GM20431 (cell line): ENCODE measurements at regions not wholly inside any gene's neighbourhood (a gene's known extent, or its start where the extent isn't known, plus 50 kb on each side); places are given as distances from the start of the nearest gene placed in this dataset.

Experiments used
- in situ Hi-C: fragments of 300-500 bp; cut with MseI, MboI; formaldehyde crosslinking; loops from one replicate; pipeline ENCODE4 v1.15.0; 2020; ENCODE audit warnings: low sequenced_read_pairs; ENCODE audit not compliant: unreplicated experiment

- in situ Hi-C loops: no loop called here
These were observed 111.9 kb upstream of the IGFBP3 start for GRCh38 chr7:46032942-46033341.

- in situ Hi-C loops: no loop called here
These were observed 111.3 kb upstream of the IGFBP3 start for GRCh38 chr7:46032353-46032752.

- in situ Hi-C loops: no loop called here
These were observed 108.1 kb upstream of the IGFBP3 start for GRCh38 chr7:46029111-46029704.

GRCh38 chr7:46028246-46028645 is 107.2 kb upstream of the IGFBP3 start:
- in situ Hi-C loops: no loop called here

- in situ Hi-C loops: no loop called here
These were observed 105.7 kb upstream of the IGFBP3 start for GRCh38 chr7:46026741-46027140.

GRCh38 chr7:46024263-46024916 is 103.3 kb upstream of the IGFBP3 start:
- in situ Hi-C loops: no loop called here

DNA sequence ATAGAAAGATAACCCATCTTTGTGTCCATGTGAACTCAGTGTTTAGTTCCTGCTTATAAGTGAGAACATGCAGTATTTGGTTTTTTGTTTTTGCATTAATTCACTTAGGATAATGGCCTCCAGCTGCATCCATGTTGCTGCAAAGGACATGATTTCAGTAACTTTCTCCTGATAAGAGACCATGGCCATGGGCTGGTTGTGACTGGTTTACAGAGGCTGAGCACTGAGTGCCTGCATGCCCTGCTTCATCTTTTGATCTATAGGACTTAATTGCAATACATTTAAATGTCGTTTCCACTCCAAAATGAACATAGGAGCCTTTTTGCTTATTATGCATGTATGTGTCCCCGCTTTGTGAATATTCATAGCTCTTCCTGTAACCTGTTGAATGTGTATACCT is 101.3 kb upstream of the IGFBP3 start:
- in situ Hi-C loops: no loop called here

DNA sequence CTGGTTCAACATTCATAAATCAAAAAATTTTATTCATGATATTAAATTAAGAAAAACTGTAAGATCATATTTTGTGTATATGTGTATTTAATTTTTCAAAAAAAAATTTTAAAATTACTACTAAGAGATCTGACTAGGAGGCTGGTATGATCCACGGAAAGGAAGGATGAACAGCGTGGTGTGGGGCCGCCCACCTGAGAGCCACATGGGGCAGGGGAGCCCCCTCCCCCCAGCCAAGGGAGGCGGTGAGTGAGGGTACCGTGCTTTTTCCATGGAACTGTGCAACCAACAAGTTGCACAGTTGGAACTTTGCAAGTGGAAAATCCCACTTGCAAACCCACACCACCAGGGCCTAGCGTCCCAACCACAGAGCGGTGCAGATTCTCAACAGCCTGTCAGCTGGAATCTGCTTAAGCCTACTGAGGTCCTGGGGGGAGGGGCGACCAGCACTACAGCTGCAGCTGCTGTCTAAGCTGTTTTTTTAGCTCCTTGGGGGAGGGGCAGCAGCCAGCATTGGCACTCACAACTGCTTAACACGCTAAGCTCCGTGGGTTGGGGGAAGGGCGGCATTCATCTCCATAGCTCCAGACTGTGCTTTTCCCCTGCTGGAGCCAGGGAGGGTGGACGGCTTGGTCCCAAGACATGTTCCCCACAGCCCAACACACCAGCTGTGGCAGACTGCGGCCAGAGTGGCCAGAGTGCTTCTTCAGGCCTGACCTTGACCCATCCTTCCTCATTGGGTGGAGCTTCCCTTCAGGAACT is 94.2 kb upstream of the IGFBP3 start:
- in situ Hi-C loops: no loop called here

DNA sequence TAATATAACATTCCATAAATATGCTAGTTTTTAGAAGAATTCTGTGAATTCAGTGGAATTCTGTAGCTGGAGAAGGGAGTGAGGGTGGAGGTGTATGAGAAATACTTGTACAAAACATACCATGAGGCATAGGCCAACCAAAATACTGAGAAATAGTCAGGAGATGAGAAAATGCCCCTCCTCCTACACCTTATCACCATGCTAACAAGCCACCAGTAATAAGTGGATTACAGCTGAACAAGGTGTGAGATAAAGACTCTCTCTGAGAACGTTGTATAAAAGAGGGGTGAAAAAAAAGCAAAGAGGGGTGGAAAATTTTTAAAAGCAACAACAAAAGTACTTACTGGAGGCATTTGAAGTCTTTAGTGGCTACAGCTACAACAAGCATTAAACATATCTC is 90.4 kb upstream of the IGFBP3 start:
- in situ Hi-C loops: no loop called here

DNA sequence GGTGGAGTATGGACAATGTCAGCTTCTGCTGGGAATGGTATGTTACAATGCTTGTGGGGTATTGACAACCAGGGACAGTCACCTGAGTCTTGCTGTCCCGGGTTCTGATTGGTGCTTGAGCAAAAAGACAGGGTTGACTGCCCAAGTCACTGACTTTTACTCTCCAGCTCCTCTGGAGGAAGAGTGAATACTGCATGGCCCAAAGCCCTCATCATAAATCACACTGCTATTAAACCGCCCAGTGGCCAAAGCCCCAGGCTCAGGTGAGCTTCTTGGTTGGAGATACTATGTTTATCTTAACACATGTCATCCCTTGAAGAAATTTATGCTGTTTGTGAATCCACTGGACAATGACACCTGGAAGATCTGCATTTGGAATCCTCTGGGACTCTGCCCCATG is 90.0 kb upstream of the IGFBP3 start:
- in situ Hi-C loops: no loop called here

GRCh38 chr7:46009211-46009610 is 88.1 kb upstream of the IGFBP3 start:
- in situ Hi-C loops: no loop called here

GRCh38 chr7:46007990-46008643 is 87.0 kb upstream of the IGFBP3 start:
- in situ Hi-C loops: no loop called here

DNA sequence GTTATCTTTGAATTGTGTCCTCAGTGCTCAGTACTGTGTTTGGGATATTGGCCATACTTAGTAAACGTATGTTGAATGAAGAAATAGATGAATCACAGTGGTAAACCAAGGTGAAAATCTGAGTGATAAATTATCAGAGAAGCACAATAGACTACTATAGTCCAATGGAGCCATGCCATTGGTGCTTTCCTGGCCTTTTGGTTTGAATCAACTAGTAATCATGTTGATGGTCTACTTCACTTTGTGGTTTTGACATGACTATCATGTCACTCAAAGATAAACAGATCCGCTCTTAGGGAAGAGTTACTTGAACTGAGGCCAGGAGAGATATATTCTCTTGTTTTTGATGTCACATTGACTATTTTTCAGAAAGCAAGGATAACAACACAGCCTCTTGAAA is 86.1 kb upstream of the IGFBP3 start:
- in situ Hi-C loops: no loop called here

DNA sequence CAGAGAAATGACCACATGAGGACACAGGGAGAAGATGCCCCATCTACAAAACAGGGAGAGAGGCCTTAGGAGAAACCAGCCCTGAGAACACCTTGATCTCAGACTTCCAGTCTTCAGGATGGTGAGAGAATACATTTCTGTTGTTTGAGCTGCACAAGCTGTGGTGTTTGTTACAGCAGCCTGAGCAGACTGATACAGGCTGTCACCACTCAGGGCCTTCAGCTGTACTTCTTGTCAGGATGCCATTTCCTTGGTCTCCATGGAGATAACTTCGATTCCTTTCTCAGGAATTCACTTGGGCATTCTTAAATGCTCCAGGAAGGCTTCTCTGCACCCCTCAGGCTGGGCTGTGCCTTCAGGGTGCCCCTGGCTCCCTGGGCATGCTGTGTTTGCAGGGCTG is 85.7 kb upstream of the IGFBP3 start:
- in situ Hi-C loops: no loop called here

DNA sequence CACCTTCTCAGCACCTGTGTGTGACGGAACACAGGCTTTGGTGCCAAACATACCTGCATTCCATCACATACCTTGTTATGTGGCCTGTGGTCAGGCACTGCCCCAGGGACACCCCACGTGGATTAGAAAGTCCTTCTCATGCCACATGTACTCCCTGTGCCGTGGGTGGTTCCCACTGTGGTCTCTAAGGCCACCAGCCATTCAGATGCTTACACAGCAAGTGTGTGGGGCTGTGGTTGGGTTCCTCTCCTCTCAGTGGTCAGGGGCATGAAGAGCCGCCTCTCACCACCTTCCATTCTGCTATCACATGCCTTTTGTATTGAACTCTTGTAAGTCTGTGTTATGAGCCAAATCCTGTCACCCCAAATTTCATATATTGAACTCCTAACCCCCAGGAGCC is 85.1 kb upstream of the IGFBP3 start:
- in situ Hi-C loops: no loop called here

DNA sequence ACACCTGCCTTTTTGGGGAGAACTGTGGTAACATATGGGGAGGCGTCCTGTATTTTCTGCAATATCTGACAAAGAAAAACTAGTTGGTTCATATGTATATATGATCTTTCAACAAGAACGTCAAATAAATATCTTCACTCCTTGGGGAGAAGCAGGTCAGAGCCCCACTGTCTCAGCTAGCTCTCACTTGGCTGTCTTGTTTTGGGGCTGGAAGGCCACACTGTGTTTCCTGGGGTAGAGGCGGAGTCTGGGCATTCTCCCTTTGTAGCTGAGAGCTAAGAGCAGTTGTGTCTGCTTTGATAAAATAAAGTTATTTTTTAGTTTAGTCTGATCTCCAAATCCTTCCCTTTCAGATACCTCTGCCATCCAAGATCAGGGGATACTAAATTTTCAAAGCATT is 83.9 kb upstream of the IGFBP3 start:
- in situ Hi-C loops: no loop called here

GRCh38 chr7:46003896-46004875 is 83.1 kb upstream of the IGFBP3 start:
- in situ Hi-C loops: no loop called here

DNA sequence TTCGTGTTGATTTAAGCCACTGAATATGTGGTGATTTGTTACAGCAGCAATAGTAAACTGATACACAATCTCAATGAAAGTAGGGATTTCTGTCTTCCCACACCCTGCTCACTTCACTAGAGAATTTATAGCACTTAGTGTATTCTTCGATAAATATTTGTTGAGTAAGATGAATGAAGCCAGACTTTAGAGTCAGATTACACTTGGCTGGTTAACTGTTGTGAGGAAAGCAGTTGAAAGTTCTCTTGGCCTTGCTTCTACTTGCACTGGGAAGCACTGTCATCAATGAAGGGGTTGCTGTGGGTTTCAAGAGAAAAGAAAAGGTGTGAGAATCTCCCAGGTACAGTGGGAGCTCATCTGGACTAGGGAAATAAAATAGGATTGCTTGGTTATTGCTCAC is 82.1 kb upstream of the IGFBP3 start:
- in situ Hi-C loops: no loop called here

- in situ Hi-C loops: no loop called here
These were observed 79.4 kb upstream of the IGFBP3 start for GRCh38 chr7:46000513-46000912.

DNA sequence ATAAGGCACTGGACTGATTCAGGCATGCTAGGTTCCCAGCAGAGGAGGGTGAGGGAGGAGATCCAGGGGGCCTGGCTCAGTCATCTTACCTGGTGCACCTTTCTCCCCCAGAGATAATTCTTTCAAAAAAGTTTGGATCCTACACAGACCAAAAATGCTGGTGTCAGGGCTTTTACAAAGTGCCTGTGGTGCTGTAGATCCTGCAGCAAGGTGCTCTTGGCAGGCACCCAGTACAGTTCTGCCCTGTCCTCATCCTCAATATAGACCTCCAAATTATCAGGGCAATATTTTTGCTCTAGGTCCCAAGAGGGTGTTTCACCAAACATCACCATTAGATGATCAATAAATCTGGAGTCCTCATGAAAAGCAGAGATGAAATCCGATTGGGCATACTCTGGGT is 78.5 kb upstream of the IGFBP3 start:
- in situ Hi-C loops: no loop called here
